Neural progenitor cell (in vitro differentiated cells): ENCODE measurements at regions not wholly inside any gene's neighbourhood (a gene's known extent, or its start where the extent isn't known, plus 50 kb on each side); places are given as distances from the start of the nearest gene placed in this dataset.

ENCODE experiments used
- DNase-seq: peaks from one replicate; pipeline ENCODE4 v3.0.0-alpha.2; 2016; ENCODE audit warnings: low spot score
- H2AFZ ChIP-seq: fragments of 200-600 bp; sonication (generic); replicated peaks from 2 replicates; pipeline ENCODE4 v1.6.1; 2016; ENCODE audit warnings: antibody characterized with exemption
- H3F3A ChIP-seq: fragments of 200-600 bp; sonication (generic); 2 replicates; pipeline ENCODE4 v1.6.1; 2016; ENCODE audit warnings: antibody characterized with exemption, low read depth
- H3K27ac ChIP-seq: fragments of 200-600 bp; sonication (generic); 2 replicates; pipeline ENCODE4 v1.5.1; 2016; ENCODE audit warnings: mild to moderate bottlenecking
- H3K27me3 ChIP-seq: fragments of 200-600 bp; sonication (generic); 2 replicates; pipeline ENCODE4 v1.6.1; 2016; ENCODE audit warnings: mild to moderate bottlenecking, moderate library complexity
- H3K36me3 ChIP-seq: fragments of 200-600 bp; sonication (generic); 2 replicates; pipeline ENCODE4 v1.5.1; 2016
- H3K4me1 ChIP-seq: fragments of 200-600 bp; sonication (generic); 2 replicates; pipeline ENCODE4 v1.6.1; 2016; ENCODE audit warnings: mixed run types
- H3K4me2 ChIP-seq: fragments of 200-600 bp; sonication (generic); 2 replicates; pipeline ENCODE4 v1.6.1; 2016
- H3K4me3 ChIP-seq: fragments of 200-600 bp; sonication (generic); 2 replicates; pipeline ENCODE4 v1.5.1; 2016
- H3K79me2 ChIP-seq: fragments of 200-600 bp; sonication (generic); 2 replicates; pipeline ENCODE4 v1.6.1; 2016; ENCODE audit warnings: low read depth
- H3K9ac ChIP-seq: fragments of 200-600 bp; sonication (generic); 2 replicates; pipeline ENCODE4 v1.6.1; 2016
- H3K9me3 ChIP-seq: fragments of 200-600 bp; sonication (generic); 2 replicates; pipeline ENCODE4 v1.5.1; 2016; ENCODE audit warnings: low read depth
- H4K20me1 ChIP-seq: fragments of 200-600 bp; sonication (generic); 2 replicates; pipeline ENCODE4 v1.6.1; 2016; ENCODE audit warnings: low read depth
- H3K27ac Mint-ChIP-seq: 3 replicates; pipeline ENCODE4 v1.8.0; 2021; ENCODE audit warnings: mixed read lengths
- H3K27me3 Mint-ChIP-seq: 2 replicates; pipeline ENCODE4 v1.8.0; 2022; ENCODE audit warnings: low read depth, mild to moderate bottlenecking, inconsistent platforms, moderate library complexity, mixed read lengths; ENCODE audit not compliant: insufficient read depth
- H3K36me3 Mint-ChIP-seq: 3 replicates; pipeline ENCODE4 v1.8.0; 2021; ENCODE audit warnings: mixed read lengths
- H3K4me1 Mint-ChIP-seq: 3 replicates; pipeline ENCODE4 v1.8.0; 2021; ENCODE audit warnings: mixed read lengths
- H3K4me3 Mint-ChIP-seq: 3 replicates; pipeline ENCODE4 v1.8.0; 2021; ENCODE audit warnings: mild to moderate bottlenecking, moderate library complexity, mixed read lengths
- H3K9me3 Mint-ChIP-seq: 3 replicates; pipeline ENCODE4 v1.8.0; 2020; ENCODE audit warnings: mixed read lengths
- CTCF ChIP-seq: fragments of 200-600 bp; sonication (generic); IDR thresholded peaks from 2 replicates; pipeline ENCODE4 v1.5.1; 2017; ENCODE audit warnings: antibody characterized with exemption, mild to moderate bottlenecking
- EZH2 ChIP-seq: fragments of 200-600 bp; sonication (generic); IDR thresholded peaks from 2 replicates; pipeline ENCODE4 v1.6.1; 2017; ENCODE audit warnings: antibody characterized with exemption, mild to moderate bottlenecking, moderate library complexity
- EZH2phosphoT487 ChIP-seq: fragments of 200-600 bp; sonication (generic); IDR thresholded peaks from 2 replicates; pipeline ENCODE4 v1.6.1; 2017; ENCODE audit warnings: antibody characterized with exemption

GRCh38 chr7:132680590-132680989 is 104.3 kb upstream of the PLXNA4 start:
- H3K4me3 Mint-ChIP-seq, result no peak overlapping the region

GRCh38 chr7:132678656-132679055 is 102.4 kb upstream of the PLXNA4 start:
- H3K36me3 ChIP-seq, result no peaks in the 10 kb centered on the region
- no peaks in the 10 kb centered on the region for H3K9me3 ChIP-seq
- no peak overlapping the region for H3K27ac Mint-ChIP-seq
- no peak overlapping the region for H3K9ac ChIP-seq
- H3K4me1 Mint-ChIP-seq, result peaks cover 7% of the 10 kb centered on the region
- no peak overlapping the region for H3K4me3 Mint-ChIP-seq
- DNase-seq, result no peak
- H3K4me2 ChIP-seq, result no peak overlapping the region
- H2AFZ ChIP-seq, result no peak overlapping the region
- H3K27me3 ChIP-seq, result no peaks in the 10 kb centered on the region
- H3K27ac ChIP-seq, result no peak overlapping the region
- no peaks in the 10 kb centered on the region for H3K9me3 Mint-ChIP-seq
- no peaks in the 10 kb centered on the region for H3K36me3 Mint-ChIP-seq
- H3K4me1 ChIP-seq, result peaks cover 6% of the 10 kb centered on the region
- no peaks in the 10 kb centered on the region for H3F3A ChIP-seq
- no peak for TF ChIP-seq CTCF
- no peak for TF ChIP-seq EZH2
- no peak for TF ChIP-seq EZH2phosphoT487
- H3K79me2 ChIP-seq, result no peaks in the 10 kb centered on the region
- peaks cover 5% of the 10 kb centered on the region for H3K27me3 Mint-ChIP-seq
- H3K4me3 ChIP-seq, result no peak overlapping the region
- no peaks in the 10 kb centered on the region for H4K20me1 ChIP-seq

More at GRCh38 chr7:132680590-132680989, 104.3 kb upstream of the PLXNA4 start:
- no peak overlapping the region for H3K9ac ChIP-seq
- no peaks in the 10 kb centered on the region for H3K27me3 ChIP-seq
- no peak overlapping the region for H3K27ac Mint-ChIP-seq
- no peak for DNase-seq
- no peaks in the 10 kb centered on the region for H3K36me3 Mint-ChIP-seq
- H3K4me1 ChIP-seq, result peaks cover 6% of the 10 kb centered on the region
- no peaks in the 10 kb centered on the region for H3F3A ChIP-seq
- no peak overlapping the region for H2AFZ ChIP-seq
- H4K20me1 ChIP-seq, result no peaks in the 10 kb centered on the region
- no peaks in the 10 kb centered on the region for H3K9me3 ChIP-seq
- H3K4me1 Mint-ChIP-seq, result peaks cover 7% of the 10 kb centered on the region
- no peak for TF ChIP-seq CTCF
- TF ChIP-seq EZH2, result no peak
- TF ChIP-seq EZH2phosphoT487, result no peak
- H3K9me3 Mint-ChIP-seq, result no peaks in the 10 kb centered on the region
- no peaks in the 10 kb centered on the region for H3K36me3 ChIP-seq
- peaks cover 9% of the 10 kb centered on the region for H3K27me3 Mint-ChIP-seq
- H3K79me2 ChIP-seq, result no peaks in the 10 kb centered on the region
- H3K4me2 ChIP-seq, result no peak overlapping the region
- no peak overlapping the region for H3K4me3 ChIP-seq
- no peak overlapping the region for H3K27ac ChIP-seq

- H3K27me3 ChIP-seq, result no peaks in the 10 kb centered on the region
- Mint-ChIP-seq H3K9me3 (no peaks in the 10 kb centered on the region), H3K4me1 (peaks cover 7% of the 10 kb centered on the region), H3K27ac (no peak overlapping the region), H3K4me3 (no peak overlapping the region), H3K27me3 (peaks cover 5% of the 10 kb centered on the region), H3K36me3 (no peaks in the 10 kb centered on the region)
- H3K27ac ChIP-seq, result no peak overlapping the region
- H3K9ac ChIP-seq, result no peak overlapping the region
- H4K20me1 ChIP-seq, result no peaks in the 10 kb centered on the region
- no peaks in the 10 kb centered on the region for H3F3A ChIP-seq
- H3K4me1 ChIP-seq, result peaks cover 6% of the 10 kb centered on the region
- DNase-seq, result no peak
- H3K36me3 ChIP-seq, result no peaks in the 10 kb centered on the region
- no peak overlapping the region for H2AFZ ChIP-seq
- H3K4me3 ChIP-seq, result no peak overlapping the region
- H3K4me2 ChIP-seq, result no peak overlapping the region
- no peaks in the 10 kb centered on the region for H3K9me3 ChIP-seq
- TF ChIP-seq EZH2phosphoT487 (no peak), EZH2 (no peak), CTCF (no peak)
- no peaks in the 10 kb centered on the region for H3K79me2 ChIP-seq
Measured at GRCh38 chr7:132677918-132678317, 101.6 kb upstream of the PLXNA4 start.
